Astrocyte (in vitro differentiated cells and primary cell): ENCODE measurements at regions not wholly inside any gene's neighbourhood (a gene's known extent, or its start where the extent isn't known, plus 50 kb on each side); places are given as distances from the start of the nearest gene placed in this dataset.

Source experiments
- DNase-seq: peaks from one replicate; pipeline ENCODE4 v3.0.0-alpha.2; 2010; ENCODE audit warnings: low read depth
- FAIRE-seq: peaks from 2 replicates; lab custom pipeline; 2011; peaks lifted over from hg19 to GRCh38; lab: Jason Lieb, UNC
- H2AFZ ChIP-seq: 2 replicates; pipeline ENCODE4 v1.6.0; 2012; ENCODE audit warnings: low read depth, low read length, inconsistent platforms
- H3K27ac ChIP-seq: 2 replicates; pipeline ENCODE4 v1.5.1; 2011; ENCODE audit warnings: low read depth, low read length, inconsistent platforms
- H3K27me3 ChIP-seq: 2 replicates; pipeline ENCODE4 v1.6.0; 2011; ENCODE audit warnings: low read length, inconsistent platforms; ENCODE audit not compliant: insufficient read depth
- H3K36me3 ChIP-seq: 2 replicates; pipeline ENCODE4 v1.5.1; 2011; ENCODE audit warnings: low read length, inconsistent platforms; ENCODE audit not compliant: insufficient read depth
- H3K4me1 ChIP-seq: 2 replicates; pipeline ENCODE4 v1.5.1; 2011; ENCODE audit warnings: low read length, inconsistent platforms; ENCODE audit not compliant: insufficient read depth
- H3K4me2 ChIP-seq: 2 replicates; pipeline ENCODE4 v1.6.0; 2012; ENCODE audit warnings: low read length, inconsistent platforms
- H3K4me3 ChIP-seq: 2 replicates; pipeline ENCODE4 v1.5.1; 2011; ENCODE audit warnings: low read depth, mild to moderate bottlenecking, low read length, inconsistent platforms; ENCODE audit not compliant: insufficient read depth
- H3K79me2 ChIP-seq: 2 replicates; pipeline ENCODE4 v1.6.0; 2012; ENCODE audit warnings: mild to moderate bottlenecking, low read length, inconsistent platforms; ENCODE audit not compliant: insufficient read depth
- H3K9ac ChIP-seq: 2 replicates; pipeline ENCODE4 v1.6.0; 2012; ENCODE audit warnings: mild to moderate bottlenecking, low read length, inconsistent platforms
- H3K9me3 ChIP-seq: 2 replicates; pipeline ENCODE4 v1.5.1; 2012; ENCODE audit warnings: low read depth, mild to moderate bottlenecking, low read length, inconsistent platforms; ENCODE audit not compliant: insufficient read depth
- H4K20me1 ChIP-seq: 2 replicates; pipeline ENCODE4 v1.6.0; 2012; ENCODE audit warnings: low read length, inconsistent platforms; ENCODE audit not compliant: insufficient read depth
- H3K27ac Mint-ChIP-seq: one replicate; pipeline ENCODE4 v1.8.0; 2021; ENCODE audit warnings: mild to moderate bottlenecking, mixed read lengths; ENCODE audit not compliant: unreplicated experiment
- H3K27me3 Mint-ChIP-seq: one replicate; pipeline ENCODE4 v1.8.0; 2021; ENCODE audit warnings: low read depth, mixed read lengths; ENCODE audit not compliant: unreplicated experiment
- H3K36me3 Mint-ChIP-seq: one replicate; pipeline ENCODE4 v1.8.0; 2021; ENCODE audit warnings: low read depth, mixed read lengths; ENCODE audit not compliant: unreplicated experiment
- H3K4me1 Mint-ChIP-seq: one replicate; pipeline ENCODE4 v1.8.0; 2021; ENCODE audit warnings: low read depth, mixed read lengths; ENCODE audit not compliant: unreplicated experiment
- H3K4me3 Mint-ChIP-seq: one replicate; pipeline ENCODE4 v1.8.0; 2021; ENCODE audit warnings: mild to moderate bottlenecking, moderate library complexity, mixed read lengths; ENCODE audit not compliant: unreplicated experiment
- H3K9me3 Mint-ChIP-seq: one replicate; pipeline ENCODE4 v1.8.0; 2021; ENCODE audit warnings: mild to moderate bottlenecking, mixed read lengths; ENCODE audit not compliant: unreplicated experiment
- CTCF ChIP-seq: IDR thresholded peaks from 2 replicates; pipeline ENCODE4 v1.5.1; 2011; ENCODE audit warnings: low read depth, mild to moderate bottlenecking, inconsistent platforms, low read length, moderate library complexity; ENCODE audit not compliant: insufficient read depth
- EZH2 ChIP-seq: IDR thresholded peaks from 2 replicates; pipeline ENCODE4 v1.6.1; 2012; ENCODE audit warnings: mild to moderate bottlenecking, low read length, inconsistent platforms; ENCODE audit not compliant: insufficient read depth

- H3K9me3 ChIP-seq: no peaks in the 10 kb centered on the region
- H3K9ac ChIP-seq: no peak overlapping the region
- H3K36me3 ChIP-seq: no peaks in the 10 kb centered on the region
- no peak overlapping the region for H3K27ac ChIP-seq
- no peak overlapping the region for H3K4me2 ChIP-seq
- H4K20me1 ChIP-seq: no peaks in the 10 kb centered on the region
- peaks cover 24% of the 10 kb centered on the region for H3K4me1 ChIP-seq
- Mint-ChIP-seq H3K36me3 (no peaks in the 10 kb centered on the region), H3K4me1 (peaks cover 55% of the 10 kb centered on the region), H3K27ac (no peak overlapping the region), H3K9me3 (no peaks in the 10 kb centered on the region), H3K4me3 (no peak overlapping the region), H3K27me3 (no peaks in the 10 kb centered on the region)
- H3K79me2 ChIP-seq: no peaks in the 10 kb centered on the region
- H3K4me3 ChIP-seq: no peak overlapping the region
- FAIRE-seq (no peak), DNase-seq (no peak)
- TF ChIP-seq EZH2 (no peak), CTCF (no peak)
- peaks cover 7% of the 10 kb centered on the region for H3K27me3 ChIP-seq
- no peak overlapping the region for H2AFZ ChIP-seq
Measured at GRCh38 chr11:115608976-115609375, 104.8 kb upstream of the CADM1 start.

GRCh38 chr11:115607621-115608221, 103.5 kb upstream of the CADM1 start:
- Histone ChIP-seq H4K20me1 (no peaks in the 10 kb centered on the region), H2AFZ (no peak overlapping the region), H3K79me2 (no peaks in the 10 kb centered on the region), H3K27ac (no peak overlapping the region), H3K9ac (no peak overlapping the region), H3K4me1 (peaks cover 17% of the 10 kb centered on the region), H3K4me2 (peak overlapping the region; percentile 57), H3K4me3 (no peak overlapping the region), H3K9me3 (no peaks in the 10 kb centered on the region), H3K36me3 (no peaks in the 10 kb centered on the region), H3K27me3 (peaks cover 7% of the 10 kb centered on the region)
- Mint-ChIP-seq H3K27me3 (no peaks in the 10 kb centered on the region), H3K9me3 (no peaks in the 10 kb centered on the region), H3K27ac (peak overlapping the region; percentile 56), H3K4me1 (peaks cover 47% of the 10 kb centered on the region), H3K36me3 (no peaks in the 10 kb centered on the region), H3K4me3 (peak overlapping the region; percentile 51)
- TF ChIP-seq EZH2 (no peak), CTCF (no peak)
- no peak for FAIRE-seq
- peak; percentile 75 for DNase-seq

GRCh38 chr11:115606498-115607220, 102.4 kb upstream of the CADM1 start:
- DNase-seq: peak; percentile 81
- Histone ChIP-seq H3K9ac (no peak overlapping the region), H3K27me3 (peaks cover 7% of the 10 kb centered on the region), H3K4me1 (peaks cover 13% of the 10 kb centered on the region), H3K36me3 (no peaks in the 10 kb centered on the region), H4K20me1 (no peaks in the 10 kb centered on the region), H3K4me3 (no peak overlapping the region), H3K79me2 (no peaks in the 10 kb centered on the region), H3K27ac (no peak overlapping the region), H3K9me3 (no peaks in the 10 kb centered on the region), H2AFZ (no peak overlapping the region), H3K4me2 (peak overlapping the region; percentile 40)
- no peaks in the 10 kb centered on the region for H3K27me3 Mint-ChIP-seq
- TF ChIP-seq EZH2 (no peak), CTCF (no peak)
- no peaks in the 10 kb centered on the region for H3K9me3 Mint-ChIP-seq
- no peak overlapping the region for H3K27ac Mint-ChIP-seq
- H3K36me3 Mint-ChIP-seq: no peaks in the 10 kb centered on the region
- no peak for FAIRE-seq
- H3K4me1 Mint-ChIP-seq: peaks cover 39% of the 10 kb centered on the region
- peak overlapping the region; percentile 51 for H3K4me3 Mint-ChIP-seq
